IPS-18c (cell line): ENCODE measurements at regions not wholly inside any gene's neighbourhood (a gene's known extent, or its start where the extent isn't known, plus 50 kb on each side); places are given as distances from the start of the nearest gene placed in this dataset.
"Not testable (repeated sequence)": the region's sequence is repeated elsewhere in the genome, so short reads cannot be mapped to it uniquely, and the experiment has no call there.

Experiments
- H3K4me3 ChIP-seq: 2 replicates; pipeline ENCODE4 v1.7.0; 2013; ENCODE audit warnings: low read depth, mild to moderate bottlenecking, low read length, moderate library complexity; ENCODE audit not compliant: insufficient read depth
- H3K9me3 ChIP-seq: one replicate; pipeline ENCODE4 v1.6.1; 2013; ENCODE audit warnings: mild to moderate bottlenecking, low read length, moderate library complexity; ENCODE audit not compliant: control insufficient read depth, insufficient read depth

DNA sequence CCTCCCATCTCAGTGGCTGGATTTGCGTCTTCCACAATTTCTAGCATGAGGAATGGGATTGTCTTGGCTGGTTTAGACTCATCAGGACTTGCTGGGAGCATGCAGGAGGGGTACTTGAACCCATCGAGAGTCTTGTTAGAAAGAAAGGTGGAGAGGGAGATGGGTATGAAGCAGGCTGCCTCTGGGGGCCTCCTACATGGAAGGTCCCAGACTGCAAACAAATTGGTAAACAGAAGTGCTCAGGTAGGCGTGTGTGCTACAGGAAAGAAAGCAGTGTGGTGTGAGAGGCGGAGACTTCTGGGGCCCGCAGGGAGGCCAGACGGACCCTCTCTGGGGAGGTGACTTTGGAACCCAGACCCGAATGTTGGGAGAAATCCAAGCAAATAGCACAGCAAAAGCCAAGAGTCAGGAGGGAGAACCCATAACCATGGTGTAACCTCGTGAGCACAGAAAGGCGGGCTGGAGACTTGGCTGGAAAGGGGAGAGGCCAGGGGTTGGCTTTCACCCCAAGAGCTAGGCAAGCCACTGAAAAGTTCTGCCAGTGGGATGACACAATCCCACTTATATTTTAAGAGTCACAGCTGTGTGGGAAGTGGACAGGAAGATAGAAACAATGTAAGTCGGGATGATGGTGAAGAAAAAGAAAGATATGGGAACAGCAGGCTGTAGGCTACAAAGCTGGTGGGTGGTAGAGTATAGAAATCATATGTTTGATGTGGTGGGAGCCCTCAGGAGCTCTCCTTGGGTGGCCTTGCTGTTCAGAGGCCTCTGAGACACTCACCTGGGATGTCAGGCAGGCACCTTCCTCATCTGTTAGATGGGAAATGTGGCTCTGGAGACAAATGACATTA is 130.1 kb upstream of the PRR20G start:
- Histone ChIP-seq H3K9me3 (no peaks in the 10 kb centered on the region), H3K4me3 (no peak overlapping the region)

DNA sequence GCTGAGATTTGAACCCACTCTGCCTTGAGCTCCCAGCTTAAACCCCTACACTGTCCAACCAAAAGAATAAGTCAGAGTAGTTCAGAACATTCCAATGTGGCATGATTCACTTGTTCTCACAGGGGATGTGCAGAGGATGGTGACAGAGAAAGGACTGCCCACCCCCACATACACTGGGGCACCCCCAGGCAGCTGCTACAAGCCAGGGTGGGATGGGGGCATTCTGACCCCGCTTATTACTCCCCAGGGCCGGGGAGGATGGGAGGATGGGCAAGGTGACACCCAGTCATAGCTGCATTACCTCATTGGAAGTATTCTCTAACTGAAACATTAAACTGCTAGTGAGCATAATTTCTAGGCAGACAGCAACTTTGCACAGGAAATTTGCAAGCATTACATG is 126.0 kb upstream of the PRR20G start:
- no peak overlapping the region for H3K4me3 ChIP-seq
- peaks cover 2% of the 10 kb centered on the region for H3K9me3 ChIP-seq

DNA sequence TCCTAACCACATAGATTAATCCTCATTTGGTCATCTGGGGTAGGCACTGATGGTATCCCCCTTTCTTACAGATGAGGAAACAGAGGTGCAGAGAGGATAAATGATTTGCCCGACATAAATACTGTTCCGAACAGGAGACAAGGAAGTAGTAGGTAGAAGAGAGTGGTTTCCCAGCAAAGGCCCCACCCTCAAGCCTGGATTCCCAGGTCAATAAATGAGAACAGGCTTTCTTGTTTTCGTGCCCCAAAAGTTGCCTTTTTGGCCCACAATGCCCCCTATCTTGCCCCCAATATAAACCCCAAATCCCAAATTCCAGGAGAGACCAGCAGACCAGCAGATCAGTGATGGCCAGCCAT is 125.5 kb upstream of the PRR20G start:
- no peak overlapping the region for H3K4me3 ChIP-seq
- peaks cover 2% of the 10 kb centered on the region for H3K9me3 ChIP-seq

DNA sequence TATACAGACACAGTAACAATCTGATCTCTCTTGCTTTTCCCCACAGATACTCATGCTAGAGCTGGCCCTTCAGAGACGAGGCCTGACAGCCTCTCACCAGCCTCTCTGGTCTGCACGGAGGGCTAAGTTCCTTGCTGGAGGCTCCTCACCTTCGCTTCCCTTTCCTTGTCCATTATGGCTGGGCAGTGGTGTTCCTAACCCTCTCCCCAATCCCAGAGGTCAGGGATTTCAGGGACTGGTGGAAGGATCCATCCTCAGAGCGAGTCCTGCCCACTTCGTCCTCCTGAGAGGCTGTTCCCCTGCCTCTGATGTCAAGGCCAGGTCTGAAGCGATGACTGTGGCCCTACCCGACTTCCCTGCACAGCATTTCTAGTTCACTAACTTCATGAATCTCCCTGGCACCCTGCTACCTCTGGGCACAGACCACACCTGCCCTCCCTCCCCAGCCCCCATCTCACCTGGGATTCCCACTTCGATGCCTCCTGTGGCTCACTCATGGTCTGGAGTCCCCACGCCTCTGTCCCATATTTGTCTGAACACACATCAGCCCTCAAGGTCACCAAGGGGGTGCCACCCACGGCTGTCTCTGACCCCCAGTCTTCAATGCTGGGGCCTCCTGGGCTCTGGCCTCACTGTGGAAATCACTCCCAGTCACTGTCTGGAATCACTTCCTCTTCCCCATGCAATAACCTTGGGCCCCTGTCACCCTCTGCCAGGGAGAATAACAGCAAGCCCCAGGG is 124.9 kb upstream of the PRR20G start:
- peaks cover 2% of the 10 kb centered on the region for H3K9me3 ChIP-seq

DNA sequence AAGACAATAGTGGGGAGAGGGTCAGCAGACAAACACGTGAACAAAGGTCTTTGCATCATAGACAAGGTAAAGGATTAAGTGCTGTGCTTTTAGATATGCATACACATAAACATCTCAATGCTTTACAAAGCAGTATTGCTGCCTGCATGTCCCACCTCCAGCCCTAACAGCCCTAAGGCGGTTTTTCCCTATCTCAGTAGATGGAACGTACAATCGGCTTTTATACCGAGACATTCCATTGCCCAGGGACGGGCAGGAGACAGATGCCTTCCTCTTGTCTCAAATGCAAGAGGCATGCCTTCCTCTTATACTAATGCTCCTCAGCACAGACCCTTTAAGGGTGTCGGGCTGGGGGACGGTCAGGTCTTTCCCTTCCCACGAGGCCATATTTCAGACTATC is 124.0 kb upstream of the PRR20G start:
- H3K4me3 ChIP-seq: not testable (repeated sequence)

More for the DNA sequence above, 124.9 kb upstream of the PRR20G start:
- H3K4me3 ChIP-seq: no peak overlapping the region

DNA sequence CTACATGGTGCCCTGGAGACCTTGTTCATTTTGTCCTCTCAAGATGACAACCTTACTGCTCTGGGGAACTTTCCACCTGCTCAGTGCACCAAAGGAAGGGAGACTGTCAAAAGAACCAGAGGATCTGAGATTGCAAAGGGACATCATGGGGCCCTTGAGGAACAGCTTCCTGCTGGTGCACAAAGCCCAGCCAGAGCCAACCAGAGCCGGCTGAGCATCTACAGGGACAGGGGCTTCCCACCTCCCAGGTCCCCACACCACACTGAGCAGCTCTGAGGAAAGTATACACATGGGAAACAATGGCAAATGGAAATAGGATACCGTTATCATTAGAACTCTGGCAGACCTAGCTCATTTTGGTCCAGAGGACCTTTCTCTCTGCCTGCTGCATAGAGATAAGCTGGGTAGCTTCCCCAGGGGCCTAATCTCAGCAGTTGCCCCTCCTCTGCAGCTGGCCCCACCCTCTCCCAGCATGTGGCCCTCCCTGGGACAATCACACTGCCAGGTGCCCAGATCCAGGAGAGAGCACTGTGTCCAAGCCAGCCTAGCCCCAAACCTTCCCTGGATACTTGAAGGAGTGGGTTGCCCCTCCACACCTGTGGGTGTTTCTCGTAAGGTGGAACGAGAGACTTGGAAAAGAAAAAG is 123.4 kb upstream of the PRR20G start:
- Histone ChIP-seq H3K4me3 (no peak overlapping the region), H3K9me3 (peaks cover 2% of the 10 kb centered on the region)

More for the DNA sequence above, 124.0 kb upstream of the PRR20G start:
- H3K9me3 ChIP-seq: not testable (repeated sequence)

DNA sequence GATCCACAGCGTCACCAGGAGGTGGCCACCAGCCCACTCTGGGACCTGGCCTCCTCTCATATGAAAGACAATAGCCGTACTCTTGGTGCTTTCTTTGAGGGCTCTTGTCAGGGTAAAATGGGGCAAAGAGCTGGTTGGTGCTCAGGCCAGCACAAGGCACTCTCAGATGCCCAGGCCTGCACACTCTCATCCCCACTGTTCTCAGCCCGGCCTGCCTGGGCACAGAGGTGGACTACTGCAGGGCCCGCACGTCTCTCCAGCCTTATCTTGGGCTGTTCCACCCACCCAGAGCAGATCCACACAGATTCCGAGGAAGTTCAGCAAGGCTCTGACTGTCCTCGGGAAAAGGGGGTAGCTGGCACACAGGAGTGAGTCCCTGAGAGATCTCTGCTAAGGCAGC is 122.8 kb upstream of the PRR20G start:
- H3K9me3 ChIP-seq: peaks cover 2% of the 10 kb centered on the region
- no peak overlapping the region for H3K4me3 ChIP-seq

DNA sequence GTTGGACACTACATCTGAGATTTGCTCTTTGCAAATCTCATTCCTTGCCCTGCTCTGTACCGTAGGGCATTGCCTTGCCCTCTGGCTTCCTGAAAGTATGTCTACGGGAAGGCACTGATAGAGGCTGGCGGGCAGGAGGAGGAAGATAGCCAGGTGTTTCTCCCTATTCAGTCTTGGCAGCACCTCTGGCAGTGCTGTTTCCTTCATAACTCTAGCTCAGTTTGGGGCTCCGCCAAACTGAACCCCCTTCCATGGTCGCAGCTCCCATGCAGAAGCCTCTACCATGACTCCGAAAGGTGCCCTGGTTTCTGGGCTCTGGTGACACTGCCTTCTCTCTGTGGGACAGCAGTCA is 122.3 kb upstream of the PRR20G start:
- H3K4me3 ChIP-seq: no peak overlapping the region
- H3K9me3 ChIP-seq: peaks cover 2% of the 10 kb centered on the region

DNA sequence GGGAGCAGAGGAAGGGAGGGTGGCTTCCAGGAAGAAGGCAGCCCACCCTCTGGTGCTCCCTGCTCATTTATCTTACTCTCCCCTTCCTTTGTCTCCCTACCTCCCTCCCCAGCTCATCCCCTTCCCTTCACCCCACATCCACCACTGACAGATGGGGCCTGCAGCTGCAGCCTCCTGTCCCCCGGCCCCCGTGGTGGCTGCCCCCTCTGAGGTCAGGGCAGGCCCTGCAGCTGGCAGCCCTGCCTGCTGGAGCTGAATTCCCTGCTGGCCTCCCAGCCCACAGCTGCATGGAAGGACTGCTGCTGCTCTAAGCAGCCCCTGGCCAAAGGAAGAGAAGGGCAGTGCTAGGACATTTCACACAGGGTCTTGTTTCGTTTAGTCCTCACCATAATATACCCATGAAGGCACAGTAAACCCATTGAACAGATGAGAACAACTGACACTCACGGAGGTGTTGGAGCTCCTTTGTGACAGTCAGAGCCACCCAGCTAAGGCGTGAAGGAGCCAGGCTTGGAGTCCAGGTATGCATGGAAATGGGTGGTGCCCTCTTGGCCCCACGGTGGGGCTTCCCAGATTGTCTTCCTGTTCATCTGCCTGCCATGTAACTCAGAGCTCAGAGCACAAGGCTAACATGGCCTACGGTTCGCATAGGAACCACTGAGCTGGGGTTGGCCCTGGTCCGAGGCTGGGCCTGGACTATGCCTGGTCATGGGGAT is 121.7 kb upstream of the PRR20G start:
- Histone ChIP-seq H3K9me3 (peaks cover 2% of the 10 kb centered on the region), H3K4me3 (no peak overlapping the region)

DNA sequence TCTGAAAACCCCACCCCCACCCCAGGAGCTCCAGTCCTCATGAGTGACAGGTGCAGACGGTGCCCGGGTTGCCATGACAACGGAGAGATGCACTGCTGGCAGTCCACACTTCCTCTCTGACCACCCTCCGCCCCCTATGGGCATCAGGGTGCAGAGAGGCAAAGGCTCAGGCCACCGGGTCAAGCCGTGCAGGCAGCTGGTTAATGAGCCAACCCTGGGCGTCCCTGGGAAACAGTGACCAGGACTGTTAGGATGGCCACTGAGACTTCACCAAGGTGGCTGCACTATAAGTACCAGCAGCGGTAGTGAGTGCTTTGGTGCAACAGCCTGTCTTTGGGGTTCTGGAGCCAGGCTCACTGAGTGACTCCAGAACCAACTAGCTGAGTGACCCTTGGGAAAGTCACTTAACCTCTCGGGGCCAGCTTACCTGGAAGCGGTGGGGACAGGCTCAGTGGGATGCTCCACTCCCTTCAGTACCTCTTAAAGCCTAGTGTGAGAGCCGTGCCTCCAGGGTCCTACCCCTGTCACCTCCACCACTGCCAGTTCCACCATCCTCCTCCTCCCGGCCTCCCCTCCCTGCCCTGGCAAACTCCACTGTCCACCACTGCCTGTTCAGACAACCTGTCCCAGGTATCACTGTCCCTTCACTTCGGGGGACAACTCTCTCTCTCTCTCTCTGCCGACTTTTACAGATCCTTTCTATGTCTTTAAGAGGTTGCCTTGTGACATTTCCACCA is 121.0 kb upstream of the PRR20G start:
- no peak overlapping the region for H3K4me3 ChIP-seq
- H3K9me3 ChIP-seq: peaks cover 2% of the 10 kb centered on the region

DNA sequence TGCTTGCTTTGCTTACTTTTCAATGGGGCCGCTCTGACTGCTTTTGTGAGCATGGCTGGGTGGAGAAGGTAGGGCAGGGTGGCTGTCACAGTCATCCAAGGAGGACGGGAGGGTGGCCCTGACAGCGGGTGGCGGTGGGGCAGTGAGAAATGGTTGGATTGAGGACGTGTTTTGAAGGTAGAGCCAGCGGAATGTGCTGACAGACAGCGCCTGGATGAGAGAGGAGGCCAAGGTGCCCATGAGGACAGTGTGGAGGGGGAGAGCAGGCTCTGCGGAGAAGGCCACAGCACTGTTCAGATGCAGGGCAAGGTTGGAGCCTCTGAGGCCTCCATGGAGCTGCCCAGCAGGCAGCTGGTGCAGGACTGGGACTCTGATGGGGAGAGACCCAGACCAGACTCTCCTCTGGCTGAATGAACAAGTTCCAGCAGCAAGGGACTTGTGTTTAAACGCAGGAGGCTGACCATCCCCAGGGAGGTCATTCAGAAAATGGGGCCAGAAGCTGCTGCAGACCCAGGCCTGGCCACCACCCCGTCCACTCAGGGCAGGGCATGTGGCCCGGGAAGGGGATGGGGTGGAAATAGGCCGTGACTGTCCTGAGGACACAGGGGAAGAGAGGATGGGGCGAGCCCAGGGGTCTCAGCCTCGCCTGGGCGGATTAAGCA is 120.3 kb upstream of the PRR20G start:
- Histone ChIP-seq H3K4me3 (no peak overlapping the region), H3K9me3 (peaks cover 2% of the 10 kb centered on the region)

DNA sequence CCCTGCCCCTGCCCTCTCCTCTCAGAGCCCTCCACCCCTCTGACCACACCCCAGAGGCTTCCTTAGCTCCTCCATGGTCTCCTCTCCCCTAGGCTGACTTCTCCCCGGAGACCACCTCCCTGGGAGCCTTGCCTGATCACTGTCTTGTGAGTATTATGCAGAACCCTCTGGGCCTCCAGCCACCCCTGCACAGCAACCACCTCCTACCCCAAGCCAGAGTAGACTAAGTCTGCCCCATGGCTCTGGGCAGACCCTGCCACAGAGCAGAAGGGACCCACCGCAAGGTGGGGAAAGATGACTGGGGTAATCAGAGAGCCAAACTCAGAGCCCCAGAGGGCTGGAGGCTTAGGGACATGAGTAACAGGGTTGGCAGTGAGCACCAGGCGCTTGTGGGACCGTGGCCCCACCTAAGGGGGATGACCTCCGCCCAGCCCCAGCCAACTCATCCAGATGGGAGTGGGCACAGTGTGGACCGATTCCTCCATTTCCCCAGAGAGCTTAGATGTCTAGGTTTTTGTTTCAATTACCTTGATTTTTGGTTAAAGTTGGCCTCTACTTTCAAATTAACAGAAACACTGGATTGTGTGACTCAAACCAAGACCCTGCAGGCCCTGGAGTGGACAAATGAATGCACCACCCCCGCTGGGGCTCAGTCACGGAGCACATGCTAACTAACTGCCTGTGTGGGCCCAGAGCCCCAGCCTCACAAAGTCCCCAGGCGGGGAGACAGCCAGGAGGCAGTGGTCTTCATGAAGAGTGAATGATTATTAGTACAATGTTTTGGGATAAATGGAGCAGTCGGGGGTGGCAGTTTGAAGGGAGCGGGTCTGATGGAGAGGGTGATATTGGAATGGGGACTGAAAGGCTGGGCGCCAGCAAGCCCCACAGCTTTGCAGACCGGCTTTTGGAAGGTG is 119.4 kb upstream of the PRR20G start:
- peaks cover 4% of the 10 kb centered on the region for H3K9me3 ChIP-seq
- H3K4me3 ChIP-seq: no peak overlapping the region; the same call in 1 of the 2 replicates

DNA sequence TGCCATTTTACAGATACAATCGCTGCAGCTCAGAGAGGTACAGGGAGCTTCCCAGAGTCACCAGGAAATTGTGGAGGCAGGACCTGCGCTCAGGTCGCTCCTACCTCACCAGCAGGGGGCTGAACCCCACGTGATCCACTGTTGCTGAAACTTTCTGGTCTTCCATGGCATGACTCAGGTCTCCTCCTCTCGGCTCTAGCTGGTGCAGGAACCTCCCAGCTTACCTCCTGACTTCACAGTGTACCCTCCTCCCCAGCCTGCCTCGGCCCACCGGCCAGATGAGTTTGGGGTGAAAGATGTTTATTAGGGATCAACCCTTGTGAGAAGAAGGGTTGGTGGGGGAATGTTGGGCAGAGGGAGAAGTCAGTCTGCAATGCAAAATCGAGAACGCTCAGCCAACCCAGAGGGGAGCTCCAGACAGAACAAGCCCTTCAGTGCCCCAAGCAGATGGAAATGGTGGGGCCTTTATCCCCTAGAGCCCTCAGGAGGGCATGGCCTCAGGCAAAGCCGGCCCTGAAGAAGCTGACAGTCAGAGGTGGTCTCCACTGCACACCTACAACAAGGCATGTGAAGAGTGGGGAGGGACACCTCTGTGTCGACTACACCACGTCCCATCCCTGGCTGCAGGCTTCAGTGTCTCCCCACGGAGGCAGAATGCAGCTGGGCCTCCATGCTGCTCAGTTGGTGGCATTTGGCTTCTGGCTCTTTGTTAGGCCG is 118.6 kb upstream of the PRR20G start:
- Histone ChIP-seq H3K4me3 (no peak overlapping the region), H3K9me3 (peaks cover 4% of the 10 kb centered on the region)

DNA sequence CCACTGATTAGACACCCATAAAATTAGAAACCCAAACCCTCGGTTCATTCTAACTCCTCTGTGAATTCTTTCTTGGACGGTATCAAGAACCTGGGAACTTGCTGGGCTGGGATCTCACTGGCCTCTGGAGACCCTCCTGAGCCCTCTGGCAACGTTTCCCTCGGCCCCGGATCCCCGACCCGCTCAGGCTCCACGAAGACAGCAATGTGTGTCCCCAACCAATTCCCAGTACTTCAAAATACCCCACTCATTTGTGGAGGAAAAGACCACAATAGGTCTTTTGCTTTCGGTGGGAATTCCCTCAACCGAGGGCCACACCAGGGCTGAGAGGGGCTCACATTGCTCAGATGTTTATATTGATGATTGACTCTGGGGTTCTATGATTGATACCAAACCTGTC is 117.9 kb upstream of the PRR20G start:
- no peak overlapping the region for H3K4me3 ChIP-seq
- H3K9me3 ChIP-seq: peaks cover 3% of the 10 kb centered on the region

DNA sequence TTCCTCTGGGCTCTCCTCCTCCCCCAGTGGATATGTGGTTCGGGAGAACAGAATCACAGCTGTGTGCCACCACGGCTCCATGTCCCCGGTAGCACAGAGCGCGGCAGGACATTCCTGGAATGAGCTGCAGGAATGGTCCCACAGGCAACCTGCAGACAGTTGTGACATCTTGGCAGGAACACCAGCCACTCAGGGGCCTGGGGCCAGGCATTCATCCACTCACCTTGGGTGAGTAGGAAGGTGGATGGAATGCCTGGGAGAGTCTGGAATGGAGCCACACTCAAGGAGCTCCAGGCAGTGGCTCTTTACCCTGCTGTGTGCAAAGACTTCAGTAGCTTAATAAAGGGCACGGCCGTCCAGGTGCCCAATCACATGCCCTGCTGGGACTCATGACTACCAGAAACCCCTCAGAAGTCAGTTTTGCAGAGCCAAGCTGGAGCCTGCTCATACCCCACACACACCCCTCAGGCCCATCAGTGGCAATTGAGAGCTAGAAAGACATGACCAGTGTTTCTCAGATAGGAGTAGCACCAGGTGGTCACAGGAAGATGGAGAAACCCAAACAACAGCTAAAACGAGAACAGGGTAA is 117.3 kb upstream of the PRR20G start:
- H3K4me3 ChIP-seq: no peak overlapping the region
- peaks cover 2% of the 10 kb centered on the region for H3K9me3 ChIP-seq
